HG03558 (cell line): ENCODE measurements at regions not wholly inside any gene's neighbourhood (a gene's known extent, or its start where the extent isn't known, plus 50 kb on each side); places are given as distances from the start of the nearest gene placed in this dataset.

Experiments
- ATAC-seq: cut with Tn5 transposase; IDR thresholded peaks from one replicate; pipeline ENCODE4 v1.9.1; 2021; ENCODE audit warnings: moderate number of reproducible peaks; ENCODE audit not compliant: unreplicated experiment; ENCODE audit errors: extremely low read depth

GRCh38 chr4:154107337-154107736, 318.5 kb upstream of the SFRP2 start:
- ATAC-seq: no peak

- ATAC-seq: no peak
Measured at GRCh38 chr4:154088741-154089140, 299.9 kb upstream of the SFRP2 start.

GRCh38 chr4:154086247-154086646, 297.4 kb upstream of the SFRP2 start:
- no peak for ATAC-seq

GRCh38 chr4:154084864-154085263, 296.0 kb upstream of the SFRP2 start:
- no peak for ATAC-seq

- ATAC-seq: no peak
Measured at GRCh38 chr4:154082760-154083535, 294.1 kb upstream of the SFRP2 start.

- ATAC-seq: no peak
Measured at GRCh38 chr4:154081391-154081790, 292.5 kb upstream of the SFRP2 start.

- no peak for ATAC-seq
Measured at GRCh38 chr4:154078504-154079350, 289.8 kb upstream of the SFRP2 start.

- no peak for ATAC-seq
Measured at GRCh38 chr4:154076921-154077320, 288.0 kb upstream of the SFRP2 start.

- no peak for ATAC-seq
Measured at GRCh38 chr4:154073107-154073822, 284.4 kb upstream of the SFRP2 start.

GRCh38 chr4:154067786-154068185, 278.9 kb upstream of the SFRP2 start:
- no peak for ATAC-seq

- no peak for ATAC-seq
Measured at GRCh38 chr4:154065368-154065767, 276.5 kb upstream of the SFRP2 start.

- no peak for ATAC-seq
Measured at GRCh38 chr4:154064244-154064643, 275.4 kb upstream of the SFRP2 start.

- ATAC-seq: no peak
Measured at GRCh38 chr4:154049457-154050181, 260.7 kb upstream of the SFRP2 start.

- no peak for ATAC-seq
Measured at GRCh38 chr4:154047733-154048132, 258.9 kb upstream of the SFRP2 start.

GRCh38 chr4:154044742-154045485, 256.0 kb upstream of the SFRP2 start:
- no peak for ATAC-seq

- ATAC-seq: no peak
Measured at GRCh38 chr4:154044108-154044531, 255.2 kb upstream of the SFRP2 start.

- no peak for ATAC-seq
Measured at GRCh38 chr4:154041640-154042039, 252.8 kb upstream of the SFRP2 start.

- ATAC-seq: no peak
Measured at GRCh38 chr4:154039435-154040343, 250.8 kb upstream of the SFRP2 start.
